Lung (tissue), 11 donors: ENCODE measurements at regions not wholly inside any gene's neighbourhood (a gene's known extent, or its start where the extent isn't known, plus 50 kb on each side); places are given as distances from the start of the nearest gene placed in this dataset.

Experiments used
- ATAC-seq: fragments of 200-7000 bp; cut with Tn5 transposase; one replicate; pipeline ENCODE4 v1.9.1; 2020; ENCODE audit warnings: moderate number of reproducible peaks; ENCODE audit not compliant: insufficient read depth, low FRiP score
- DNase-seq, 3 donors: peaks; one replicate each; pipeline ENCODE4 v3.0.0-alpha.2; 2013 to 2017
- H3K27ac ChIP-seq, 2 donors: one replicate each; pipeline ENCODE4 v1.5.1; 2013; ENCODE audit warnings: mild to moderate bottlenecking in 2 of 2, moderate library complexity in 2 of 2, control low read depth in 1 of 2, inconsistent platforms in 1 of 2, low read depth in 1 of 2, low read length in 1 of 2
- H3K27me3 ChIP-seq, 3 donors: one replicate each; pipeline ENCODE4 v1.5.1; 2013; ENCODE audit warnings: low read length in 2 of 3; ENCODE audit not compliant: control insufficient read depth in 3 of 3, insufficient read depth in 3 of 3
- H3K36me3 ChIP-seq, 4 donors: one replicate each; pipeline ENCODE4 v1.5.1; 2013; ENCODE audit warnings: low read length in 4 of 4, mild to moderate bottlenecking in 1 of 4, moderate library complexity in 1 of 4; ENCODE audit not compliant: control insufficient read depth in 4 of 4, insufficient read depth in 4 of 4
- H3K4me1 ChIP-seq, 5 donors: one replicate each; pipeline ENCODE4 v1.5.1; 2013; ENCODE audit warnings: low read length in 5 of 5, mild to moderate bottlenecking in 2 of 5, moderate library complexity in 1 of 5; ENCODE audit not compliant: control insufficient read depth in 5 of 5, insufficient read depth in 5 of 5
- H3K4me3 ChIP-seq: one replicate; pipeline ENCODE4 v1.5.1; 2013; ENCODE audit warnings: mild to moderate bottlenecking, control low read depth, moderate library complexity
- H3K9ac ChIP-seq, 2 donors: one replicate each; pipeline ENCODE4 v1.5.1; 2013; ENCODE audit warnings: low read length in 2 of 2, control low read depth in 1 of 2; ENCODE audit not compliant: insufficient read depth in 1 of 2
- H3K9me3 ChIP-seq, 4 donors: one replicate each; pipeline ENCODE4 v1.5.1; 2013; ENCODE audit warnings: low read length in 3 of 4, mild to moderate bottlenecking in 1 of 4, moderate library complexity in 1 of 4; ENCODE audit not compliant: control insufficient read depth in 4 of 4, insufficient read depth in 3 of 4
- CTCF ChIP-seq: IDR thresholded peaks from 2 replicates; pipeline ENCODE4 v1.5.1; 2012; ENCODE audit warnings: mild to moderate bottlenecking; ENCODE audit errors: control extremely low read depth, extremely low read depth
- WGBS, 2 donors: extraction: QIAGEN DNeasy Blood & Tissue Kit; methylation state at CpG; one replicate each; pipeline ENCODE4 v1.1.7; 2013; 5-methylcytosine and 5-hydroxymethylcytosine counted together
- donor health status: control.
- donor health status: control.
- donor health status: Bipolar disorder and iron deficiency.
- donor health status: healthy.
- donor health status: DM: yes; HTN: yes; CAD: no.

DNA sequence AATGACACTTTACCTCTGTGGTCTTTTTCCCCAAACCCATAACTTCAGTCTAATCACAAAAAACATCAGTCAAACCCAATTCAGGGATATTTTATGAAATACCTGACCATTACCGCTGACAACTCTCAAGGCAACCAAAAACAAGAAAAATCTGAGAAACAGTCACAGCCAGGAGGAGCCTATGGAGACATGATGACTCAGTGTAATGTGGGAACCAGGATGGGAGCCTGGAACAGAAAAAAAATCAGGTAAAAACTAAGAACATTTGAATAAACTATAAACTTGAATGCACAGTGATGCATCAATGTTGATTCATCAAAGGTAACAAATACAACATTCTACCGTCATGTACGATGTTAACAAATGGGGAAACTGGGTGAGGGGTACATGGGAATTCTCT is 84.1 kb upstream of the TSHZ2 start:
- H3K9ac ChIP-seq: no peak overlapping the region
- 93 to 95% methylated on average over 3 of the region's 3 CpGs for WGBS, 2 donors
- H3K27me3 ChIP-seq: no peaks in the 10 kb centered on the region
- no peak for DNase-seq
- TF ChIP-seq CTCF: no peak
- H3K4me3 ChIP-seq: no peak overlapping the region
- ATAC-seq: no peak
- H3K9me3 ChIP-seq: no peaks in the 10 kb centered on the region
- no peaks in the 10 kb centered on the region for H3K36me3 ChIP-seq
- H3K27ac ChIP-seq: no peak overlapping the region
- H3K4me1 ChIP-seq: no peaks in the 10 kb centered on the region

DNA sequence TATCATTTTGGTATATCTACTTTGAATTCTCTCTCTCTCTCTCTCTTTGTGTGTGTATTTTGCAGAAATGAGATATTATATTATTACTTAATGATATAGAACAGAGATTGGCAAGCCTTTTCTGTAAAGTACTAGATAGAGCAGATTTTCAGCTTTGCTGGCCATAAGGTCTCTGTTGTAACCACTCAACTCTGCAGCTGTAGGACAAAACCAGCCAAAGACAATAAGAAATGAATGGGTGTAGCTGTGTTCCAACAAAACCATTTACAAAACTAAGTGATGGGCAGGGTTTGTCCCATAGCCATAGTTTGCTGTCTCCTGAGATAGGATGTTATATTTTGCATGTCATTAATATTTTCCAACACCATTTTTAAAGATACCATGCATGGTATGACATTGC is 91.2 kb upstream of the TSHZ2 start:
- no peak for TF ChIP-seq CTCF
- no peaks in the 10 kb centered on the region for H3K4me1 ChIP-seq
- no peaks in the 10 kb centered on the region for H3K9me3 ChIP-seq
- H3K9ac ChIP-seq: no peak overlapping the region
- no peaks in the 10 kb centered on the region for H3K27me3 ChIP-seq
- no peak overlapping the region for H3K27ac ChIP-seq
- DNase-seq (peak in 1 of 3 donors; percentile 50), ATAC-seq (no peak)
- no peaks in the 10 kb centered on the region for H3K36me3 ChIP-seq
- no peak overlapping the region for H3K4me3 ChIP-seq

DNA sequence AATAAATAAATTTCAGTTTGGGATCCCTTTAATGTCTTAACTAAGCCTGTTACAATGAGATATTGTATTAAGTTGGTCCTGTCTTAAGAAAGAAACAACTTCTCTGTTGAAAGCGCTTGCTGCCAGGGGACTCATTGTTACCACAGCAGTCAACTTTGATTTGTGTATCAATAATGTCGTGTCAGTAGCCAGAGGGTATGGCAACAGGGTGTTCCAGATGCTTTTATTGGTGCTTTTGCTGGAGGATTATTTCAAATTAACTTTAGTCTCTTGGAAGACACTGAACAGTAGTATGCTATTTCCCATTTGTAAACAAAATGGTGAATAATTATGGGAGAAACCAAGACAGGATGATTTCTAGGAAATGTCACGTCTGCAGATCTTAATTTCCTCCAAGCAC is 91.9 kb upstream of the TSHZ2 start:
- no peak for TF ChIP-seq CTCF
- no peaks in the 10 kb centered on the region for H3K36me3 ChIP-seq
- H3K9me3 ChIP-seq: no peaks in the 10 kb centered on the region
- H3K27ac ChIP-seq: no peak overlapping the region
- no peak for ATAC-seq
- no peaks in the 10 kb centered on the region for H3K4me1 ChIP-seq
- H3K9ac ChIP-seq: no peak overlapping the region
- no peaks in the 10 kb centered on the region for H3K27me3 ChIP-seq
- WGBS, 2 donors: 31 to 43% methylated on average over 3 of the region's 3 CpGs
- no peak overlapping the region for H3K4me3 ChIP-seq
- no peak for DNase-seq

DNA sequence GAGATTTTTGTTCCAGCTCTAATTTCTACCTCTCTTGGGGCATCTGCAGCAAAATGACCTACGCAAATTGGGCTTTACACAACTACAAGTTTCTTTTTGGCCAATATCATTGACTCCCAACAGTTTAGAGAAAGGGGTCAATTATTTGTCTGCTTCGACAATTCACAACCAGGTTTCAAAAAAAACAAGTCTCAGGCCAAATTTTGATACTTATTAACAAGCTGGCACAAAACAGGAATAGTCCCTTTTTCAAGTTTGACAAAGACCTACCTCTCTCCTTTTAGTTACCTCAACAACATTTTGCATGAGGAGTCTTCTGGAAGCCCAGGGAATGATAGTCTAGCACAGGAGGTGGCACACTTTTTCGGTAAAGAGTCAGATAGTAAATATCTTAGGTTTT is 97.9 kb upstream of the TSHZ2 start:
- Histone ChIP-seq H3K4me3 (no peak overlapping the region), H3K9me3 (peaks cover 0 to 1% (median 0%) of the 10 kb centered on the region in 4 donors), H3K9ac (no peak overlapping the region), H3K36me3 (no peaks in the 10 kb centered on the region), H3K27ac (no peak overlapping the region), H3K4me1 (no peaks in the 10 kb centered on the region), H3K27me3 (no peaks in the 10 kb centered on the region)
- 93 to 94% methylated on average over 3 of the region's 3 CpGs for WGBS, 2 donors
- TF ChIP-seq CTCF: no peak
- ATAC-seq (no peak), DNase-seq (no peak)
